Activated CD8-positive, alpha-beta T cell treated with anti-CD3 and anti-CD28 coated beads for 36 hours (primary cell): ENCODE measurements at regions not wholly inside any gene's neighbourhood (a gene's known extent, or its start where the extent isn't known, plus 50 kb on each side); places are given as distances from the start of the nearest gene placed in this dataset.

Experiments
- ATAC-seq: fragments of 200-7000 bp; cut with Tn5 transposase; one replicate; pipeline ENCODE4 v1.10.0; 2021; ENCODE audit warnings: mild to moderate bottlenecking, moderate library complexity
- CTCF ChIA-PET: fragments of 350-600 bp; sonication (Branson Sonifier 250); formaldehyde crosslinking; loops from one replicate; lab custom pipeline; 2021; ENCODE audit warnings: antibody characterized with exemption; lab: Charles Lee
- POLR2A ChIA-PET: fragments of 350-600 bp; sonication (Branson Sonifier 250); formaldehyde crosslinking; loops from one replicate; lab custom pipeline; 2021; ENCODE audit warnings: antibody characterized with exemption; lab: Charles Lee
- DNase-seq: peaks from one replicate; pipeline ENCODE4 v3.0.0-alpha.2; 2020
- H3K27ac Mint-ChIP-seq: one replicate; pipeline ENCODE4 v1.8.0; 2021; ENCODE audit warnings: mild to moderate bottlenecking, mixed read lengths
- H3K27me3 Mint-ChIP-seq: one replicate; pipeline ENCODE4 v1.8.0; 2021; ENCODE audit warnings: mixed read lengths
- H3K36me3 Mint-ChIP-seq: one replicate; pipeline ENCODE4 v1.8.0; 2021; ENCODE audit warnings: low read depth, mixed read lengths
- H3K4me1 Mint-ChIP-seq: one replicate; pipeline ENCODE4 v1.8.0; 2021; ENCODE audit warnings: low read depth, mixed read lengths
- H3K4me3 Mint-ChIP-seq: one replicate; pipeline ENCODE4 v1.8.0; 2021; ENCODE audit warnings: mild to moderate bottlenecking, moderate library complexity, mixed read lengths
- H3K9me3 Mint-ChIP-seq: one replicate; pipeline ENCODE4 v1.8.0; 2021; ENCODE audit warnings: mixed read lengths
- CTCF ChIP-seq: fragments of 200-600 bp; IDR thresholded peaks from one replicate; pipeline ENCODE4 v1.8.0; 2022; ENCODE audit warnings: antibody characterized with exemption, mild to moderate bottlenecking
- intact Hi-C: fragments of 100-400 bp; cut with micrococcal nuclease; formaldehyde crosslinking; loops from one replicate; pipeline ENCODE4 v1.10.0; 2022

GRCh38 chr6:93974332-93974731 lies 555.0 kb upstream of the EPHA7 start:
- TF ChIP-seq CTCF: no peak
- POLR2A ChIA-PET: no interaction called here
- Mint-ChIP-seq H3K4me1 (no peaks in the 10 kb centered on the region), H3K4me3 (no peak overlapping the region), H3K27me3 (no peaks in the 10 kb centered on the region), H3K36me3 (no peaks in the 10 kb centered on the region), H3K9me3 (no peaks in the 10 kb centered on the region), H3K27ac (no peak overlapping the region)
- no peak for ATAC-seq
- intact Hi-C loops: no loop called here
- DNase-seq: no peak
- CTCF ChIA-PET: no interaction called here

GRCh38 chr6:93972791-93973190 lies 553.4 kb upstream of the EPHA7 start:
- no peak for DNase-seq
- Mint-ChIP-seq H3K27me3 (no peaks in the 10 kb centered on the region), H3K4me1 (no peaks in the 10 kb centered on the region), H3K4me3 (no peak overlapping the region), H3K27ac (no peak overlapping the region), H3K36me3 (no peaks in the 10 kb centered on the region), H3K9me3 (no peaks in the 10 kb centered on the region)
- CTCF ChIA-PET: no interaction called here
- intact Hi-C loops: no loop called here
- TF ChIP-seq CTCF: no peak
- POLR2A ChIA-PET: no interaction called here
- ATAC-seq: no peak

- H3K36me3 Mint-ChIP-seq: no peaks in the 10 kb centered on the region
- H3K4me1 Mint-ChIP-seq: no peaks in the 10 kb centered on the region
- POLR2A ChIA-PET: no interaction called here
- H3K27me3 Mint-ChIP-seq: no peaks in the 10 kb centered on the region
- intact Hi-C loops: no loop called here
- no peak for TF ChIP-seq CTCF
- no peak overlapping the region for H3K27ac Mint-ChIP-seq
- H3K4me3 Mint-ChIP-seq: no peak overlapping the region
- CTCF ChIA-PET: interaction anchor here (1.1 kb wide), 1 partner anchor 14 kb away, joined by 3 read pairs; no protein-coding TSS in a partner anchor
- DNase-seq: no peak
- no peaks in the 10 kb centered on the region for H3K9me3 Mint-ChIP-seq
- ATAC-seq: no peak
Observed at GRCh38 chr6:93970684-93971083, 551.3 kb upstream of the EPHA7 start.

- no peak overlapping the region for H3K27ac Mint-ChIP-seq
- no peaks in the 10 kb centered on the region for H3K27me3 Mint-ChIP-seq
- no peaks in the 10 kb centered on the region for H3K9me3 Mint-ChIP-seq
- no peaks in the 10 kb centered on the region for H3K36me3 Mint-ChIP-seq
- H3K4me1 Mint-ChIP-seq: no peaks in the 10 kb centered on the region
- H3K4me3 Mint-ChIP-seq: no peak overlapping the region
- intact Hi-C loops: no loop called here
- ATAC-seq (no peak), DNase-seq (no peak)
- ChIA-PET CTCF (no interaction called here), POLR2A (no interaction called here)
- TF ChIP-seq CTCF: no peak
Observed at GRCh38 chr6:93968126-93968525, 548.8 kb upstream of the EPHA7 start.

GRCh38 chr6:93964926-93965325 lies 545.6 kb upstream of the EPHA7 start:
- intact Hi-C loops: no loop called here
- no peak overlapping the region for H3K27ac Mint-ChIP-seq
- no peak overlapping the region for H3K4me3 Mint-ChIP-seq
- DNase-seq (no peak), ATAC-seq (no peak)
- ChIA-PET POLR2A (no interaction called here), CTCF (no interaction called here)
- H3K9me3 Mint-ChIP-seq: no peaks in the 10 kb centered on the region
- no peak for TF ChIP-seq CTCF
- H3K4me1 Mint-ChIP-seq: no peaks in the 10 kb centered on the region
- no peaks in the 10 kb centered on the region for H3K27me3 Mint-ChIP-seq
- no peaks in the 10 kb centered on the region for H3K36me3 Mint-ChIP-seq
